NB4 (cell line): ENCODE measurements at regions not wholly inside any gene's neighbourhood (a gene's known extent, or its start where the extent isn't known, plus 50 kb on each side); places are given as distances from the start of the nearest gene placed in this dataset.

Experiments
- POLR2A ChIP-seq: IDR thresholded peaks from 2 replicates; pipeline ENCODE4 v1.6.1; 2011; ENCODE audit warnings: mild to moderate bottlenecking; ENCODE audit not compliant: insufficient read length; ENCODE audit errors: extremely low read depth
- TF ChIP-seq, protein P1 (sequence below): IDR thresholded peaks from one replicate; pipeline ENCODE4 v1.5.1; 2012; ENCODE audit warnings: low read depth, low read length
- TF ChIP-seq, protein P2 (sequence below): IDR thresholded peaks from 2 replicates; pipeline ENCODE4 v1.6.1; 2011; ENCODE audit warnings: low read depth, low read length

GRCh38 chr12:114269153-114269552 is 136.8 kb downstream of the TBX5 start:
- TF ChIP-seq POLR2A, result no peak
- TF ChIP-seq, protein P1, sequence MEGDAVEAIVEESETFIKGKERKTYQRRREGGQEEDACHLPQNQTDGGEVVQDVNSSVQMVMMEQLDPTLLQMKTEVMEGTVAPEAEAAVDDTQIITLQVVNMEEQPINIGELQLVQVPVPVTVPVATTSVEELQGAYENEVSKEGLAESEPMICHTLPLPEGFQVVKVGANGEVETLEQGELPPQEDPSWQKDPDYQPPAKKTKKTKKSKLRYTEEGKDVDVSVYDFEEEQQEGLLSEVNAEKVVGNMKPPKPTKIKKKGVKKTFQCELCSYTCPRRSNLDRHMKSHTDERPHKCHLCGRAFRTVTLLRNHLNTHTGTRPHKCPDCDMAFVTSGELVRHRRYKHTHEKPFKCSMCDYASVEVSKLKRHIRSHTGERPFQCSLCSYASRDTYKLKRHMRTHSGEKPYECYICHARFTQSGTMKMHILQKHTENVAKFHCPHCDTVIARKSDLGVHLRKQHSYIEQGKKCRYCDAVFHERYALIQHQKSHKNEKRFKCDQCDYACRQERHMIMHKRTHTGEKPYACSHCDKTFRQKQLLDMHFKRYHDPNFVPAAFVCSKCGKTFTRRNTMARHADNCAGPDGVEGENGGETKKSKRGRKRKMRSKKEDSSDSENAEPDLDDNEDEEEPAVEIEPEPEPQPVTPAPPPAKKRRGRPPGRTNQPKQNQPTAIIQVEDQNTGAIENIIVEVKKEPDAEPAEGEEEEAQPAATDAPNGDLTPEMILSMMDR, result no peak
- TF ChIP-seq, protein P2, sequence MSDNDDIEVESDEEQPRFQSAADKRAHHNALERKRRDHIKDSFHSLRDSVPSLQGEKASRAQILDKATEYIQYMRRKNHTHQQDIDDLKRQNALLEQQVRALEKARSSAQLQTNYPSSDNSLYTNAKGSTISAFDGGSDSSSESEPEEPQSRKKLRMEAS, result no peak
